Hippocampal formation (tissue), 2 donors: ENCODE measurements at regions not wholly inside any gene's neighbourhood (a gene's known extent, or its start where the extent isn't known, plus 50 kb on each side); places are given as distances from the start of the nearest gene placed in this dataset.
"Not testable (repeated sequence)": the region's sequence is repeated elsewhere in the genome, so short reads cannot be mapped to it uniquely, and the experiment has no call there.

Experiments
- DNase-seq, 2 donors: peaks; one replicate each; lab custom pipeline; 2025; lab: John Stamatoyannopoulos, UW

- DNase-seq = no peak
Measured at GRCh38 chr2:210961249-210961648, 404.9 kb downstream of the CPS1 start.

GRCh38 chr2:210963386-210963785 is 407.0 kb downstream of the CPS1 start:
- no peak for DNase-seq

- DNase-seq = no peak
Measured at GRCh38 chr2:210964141-210964764, 407.9 kb downstream of the CPS1 start.

GRCh38 chr2:210965472-210965871 is 409.1 kb downstream of the CPS1 start:
- DNase-seq = no peak

GRCh38 chr2:210966330-210966729 is 409.9 kb downstream of the CPS1 start:
- no peak for DNase-seq

- no peak for DNase-seq
Measured at GRCh38 chr2:210971431-210971830, 415.0 kb downstream of the CPS1 start.

- DNase-seq = not testable (repeated sequence)
Measured at GRCh38 chr2:210986806-210987205, 430.4 kb downstream of the CPS1 start.

- DNase-seq = no peak
Measured at GRCh38 chr2:210991107-210991506, 434.7 kb downstream of the CPS1 start.

GRCh38 chr2:210994104-210994503 is 437.7 kb downstream of the CPS1 start:
- DNase-seq = no peak

GRCh38 chr2:210997373-210997772 is 441.0 kb downstream of the CPS1 start:
- DNase-seq = no peak

GRCh38 chr2:210998334-210998733 is 441.9 kb downstream of the CPS1 start:
- DNase-seq = no peak

GRCh38 chr2:211014376-211014775 is 458.0 kb downstream of the CPS1 start:
- DNase-seq = no peak

GRCh38 chr2:211014906-211015305 is 458.5 kb downstream of the CPS1 start:
- no peak for DNase-seq

GRCh38 chr2:211025089-211025488 is 468.7 kb downstream of the CPS1 start:
- DNase-seq = not testable (repeated sequence)

GRCh38 chr2:211026109-211026508 is 469.7 kb downstream of the CPS1 start:
- DNase-seq = no peak

- no peak for DNase-seq
Measured at GRCh38 chr2:211027976-211028375, 471.6 kb downstream of the CPS1 start.

GRCh38 chr2:211033765-211034164 is 477.4 kb downstream of the CPS1 start:
- no peak for DNase-seq

- DNase-seq = peak in 1 of 2 donors; percentile 9
Measured at GRCh38 chr2:211035548-211036185, 479.3 kb downstream of the CPS1 start.

- DNase-seq = no peak
Measured at GRCh38 chr2:211045025-211045424, 488.6 kb downstream of the CPS1 start.

GRCh38 chr2:211049321-211050018 is 493.1 kb downstream of the CPS1 start:
- no peak for DNase-seq

- no peak for DNase-seq
Measured at GRCh38 chr2:211055438-211055837, 499.0 kb downstream of the CPS1 start.

GRCh38 chr2:211061612-211062296 is 505.4 kb downstream of the CPS1 start:
- no peak for DNase-seq

- no peak for DNase-seq
Measured at GRCh38 chr2:211062297-211062612, 505.9 kb downstream of the CPS1 start.
